HEK293 (cell line): ENCODE measurements at regions not wholly inside any gene's neighbourhood (a gene's known extent, or its start where the extent isn't known, plus 50 kb on each side); places are given as distances from the start of the nearest gene placed in this dataset.

Experiments
- ZNF311 ChIP-seq: fragments of 450-650 bp; formaldehyde crosslinking; IDR thresholded peaks from 2 replicates; pipeline ENCODE4 v1.5.1; 2017; ENCODE audit warnings: missing biosample characterization, missing genetic modification characterization, borderline replicate concordance
- TF ChIP-seq, protein P1 (sequence below): fragments of 450-650 bp; formaldehyde crosslinking; IDR thresholded peaks from 2 replicates; pipeline ENCODE4 v1.5.1; 2016; ENCODE audit warnings: missing biosample characterization, missing genetic modification characterization

GRCh38 chr18:27428716-27429475, 243.8 kb upstream of the CHST9 start:
- TF ChIP-seq, protein P1, sequence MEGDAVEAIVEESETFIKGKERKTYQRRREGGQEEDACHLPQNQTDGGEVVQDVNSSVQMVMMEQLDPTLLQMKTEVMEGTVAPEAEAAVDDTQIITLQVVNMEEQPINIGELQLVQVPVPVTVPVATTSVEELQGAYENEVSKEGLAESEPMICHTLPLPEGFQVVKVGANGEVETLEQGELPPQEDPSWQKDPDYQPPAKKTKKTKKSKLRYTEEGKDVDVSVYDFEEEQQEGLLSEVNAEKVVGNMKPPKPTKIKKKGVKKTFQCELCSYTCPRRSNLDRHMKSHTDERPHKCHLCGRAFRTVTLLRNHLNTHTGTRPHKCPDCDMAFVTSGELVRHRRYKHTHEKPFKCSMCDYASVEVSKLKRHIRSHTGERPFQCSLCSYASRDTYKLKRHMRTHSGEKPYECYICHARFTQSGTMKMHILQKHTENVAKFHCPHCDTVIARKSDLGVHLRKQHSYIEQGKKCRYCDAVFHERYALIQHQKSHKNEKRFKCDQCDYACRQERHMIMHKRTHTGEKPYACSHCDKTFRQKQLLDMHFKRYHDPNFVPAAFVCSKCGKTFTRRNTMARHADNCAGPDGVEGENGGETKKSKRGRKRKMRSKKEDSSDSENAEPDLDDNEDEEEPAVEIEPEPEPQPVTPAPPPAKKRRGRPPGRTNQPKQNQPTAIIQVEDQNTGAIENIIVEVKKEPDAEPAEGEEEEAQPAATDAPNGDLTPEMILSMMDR, result no peak
- TF ChIP-seq ZNF311, result no peak
